ENCODE measurements at regions not wholly inside any gene's neighbourhood (a gene's known extent, or its start where the extent isn't known, plus 50 kb on each side); places are given as distances from the start of the nearest gene placed in this dataset.
"Not testable (repeated sequence)": the region's sequence is repeated elsewhere in the genome, so short reads cannot be mapped to it uniquely, and the experiment has no call there.

- no peak overlapping the region for H3K4me3 Mint-ChIP-seq (ENCODE audit: unreplicated experiment)
- no peak overlapping the region for H3K27ac Mint-ChIP-seq (ENCODE audit: unreplicated experiment)
- H3K36me3 Mint-ChIP-seq (ENCODE audit: unreplicated experiment), result no peaks in the 10 kb centered on the region
- no peaks in the 10 kb centered on the region for H3K27me3 Mint-ChIP-seq (ENCODE audit: unreplicated experiment)
- H3K9me3 Mint-ChIP-seq (ENCODE audit: unreplicated experiment), result no peaks in the 10 kb centered on the region
- no peak for DNase-seq (ENCODE audit: extremely low spot score, unreplicated experiment)
- no peaks in the 10 kb centered on the region for H3K4me1 Mint-ChIP-seq (ENCODE audit: unreplicated experiment)
- TF ChIP-seq CTCF (IDR thresholded peaks at IDR 0.05), result no peak
Measured at GRCh38 chr3:20527368-20527767, 341.4 kb upstream of the SGO1 start.

GRCh38 chr3:20524328-20524727 lies 338.3 kb upstream of the SGO1 start:
- no peak for DNase-seq (ENCODE audit: extremely low spot score, unreplicated experiment)
- H3K27me3 Mint-ChIP-seq (ENCODE audit: unreplicated experiment), result no peaks in the 10 kb centered on the region
- no peak for TF ChIP-seq CTCF (IDR thresholded peaks at IDR 0.05)
- H3K4me1 Mint-ChIP-seq (ENCODE audit: unreplicated experiment), result no peaks in the 10 kb centered on the region
- no peak overlapping the region for H3K27ac Mint-ChIP-seq (ENCODE audit: unreplicated experiment)
- no peaks in the 10 kb centered on the region for H3K36me3 Mint-ChIP-seq (ENCODE audit: unreplicated experiment)
- no peak overlapping the region for H3K4me3 Mint-ChIP-seq (ENCODE audit: unreplicated experiment)
- H3K9me3 Mint-ChIP-seq (ENCODE audit: unreplicated experiment), result peaks cover 15% of the 10 kb centered on the region

GRCh38 chr3:20523293-20523692 lies 337.3 kb upstream of the SGO1 start:
- Mint-ChIP-seq H3K4me3 (ENCODE audit: unreplicated experiment) (no peak overlapping the region), H3K27me3 (ENCODE audit: unreplicated experiment) (no peaks in the 10 kb centered on the region), H3K36me3 (ENCODE audit: unreplicated experiment) (no peaks in the 10 kb centered on the region), H3K4me1 (ENCODE audit: unreplicated experiment) (no peaks in the 10 kb centered on the region), H3K27ac (ENCODE audit: unreplicated experiment) (no peak overlapping the region), H3K9me3 (ENCODE audit: unreplicated experiment) (peaks cover 15% of the 10 kb centered on the region)
- TF ChIP-seq CTCF (IDR thresholded peaks at IDR 0.05), result no peak
- no peak for DNase-seq (ENCODE audit: extremely low spot score, unreplicated experiment)

GRCh38 chr3:20517316-20517715 lies 331.3 kb upstream of the SGO1 start:
- not testable (repeated sequence) for H3K27me3 Mint-ChIP-seq (ENCODE audit: unreplicated experiment); H3K36me3 Mint-ChIP-seq (ENCODE audit: unreplicated experiment); H3K4me3 Mint-ChIP-seq (ENCODE audit: unreplicated experiment); H3K27ac Mint-ChIP-seq (ENCODE audit: unreplicated experiment); H3K4me1 Mint-ChIP-seq (ENCODE audit: unreplicated experiment); DNase-seq (ENCODE audit: extremely low spot score, unreplicated experiment)
- H3K9me3 Mint-ChIP-seq (ENCODE audit: unreplicated experiment), result peaks cover 15% of the 10 kb centered on the region

GRCh38 chr3:20516311-20516710 lies 330.3 kb upstream of the SGO1 start:
- no peak for TF ChIP-seq CTCF (IDR thresholded peaks at IDR 0.05)
- Mint-ChIP-seq H3K36me3 (ENCODE audit: unreplicated experiment) (no peaks in the 10 kb centered on the region), H3K9me3 (ENCODE audit: unreplicated experiment) (peaks cover 15% of the 10 kb centered on the region), H3K27me3 (ENCODE audit: unreplicated experiment) (no peaks in the 10 kb centered on the region), H3K4me3 (ENCODE audit: unreplicated experiment) (no peak overlapping the region), H3K27ac (ENCODE audit: unreplicated experiment) (no peak overlapping the region), H3K4me1 (ENCODE audit: unreplicated experiment) (peaks cover 2% of the 10 kb centered on the region)
- DNase-seq (ENCODE audit: extremely low spot score, unreplicated experiment), result no peak

- H3K4me3 Mint-ChIP-seq (ENCODE audit: unreplicated experiment), result no peak overlapping the region
- peaks cover 14% of the 10 kb centered on the region for H3K9me3 Mint-ChIP-seq (ENCODE audit: unreplicated experiment)
- H3K27ac Mint-ChIP-seq (ENCODE audit: unreplicated experiment), result no peak overlapping the region
- no peak for DNase-seq (ENCODE audit: extremely low spot score, unreplicated experiment)
- no peaks in the 10 kb centered on the region for H3K36me3 Mint-ChIP-seq (ENCODE audit: unreplicated experiment)
- H3K27me3 Mint-ChIP-seq (ENCODE audit: unreplicated experiment), result no peaks in the 10 kb centered on the region
- peaks cover 2% of the 10 kb centered on the region for H3K4me1 Mint-ChIP-seq (ENCODE audit: unreplicated experiment)
- TF ChIP-seq CTCF (IDR thresholded peaks at IDR 0.05), result no peak
Measured at GRCh38 chr3:20515834-20516233, 329.8 kb upstream of the SGO1 start.

Measured in osteocyte (in vitro differentiated cells).